ENCODE measurements at regions not wholly inside any gene's neighbourhood (a gene's known extent, or its start where the extent isn't known, plus 50 kb on each side); places are given as distances from the start of the nearest gene placed in this dataset.

- TF ChIP-seq EZH2 (IDR thresholded peaks at IDR 0.05; ENCODE audit: borderline replicate concordance, insufficient read depth, low read length, poor library complexity, severe bottlenecking) (no peak), SMC3 (conservative IDR thresholded peaks at IDR 0.05; ENCODE audit: poor library complexity) (no peak), EP300 (conservative IDR thresholded peaks at IDR 0.05; ENCODE audit: poor library complexity, severe bottlenecking) (no peak), POLR2AphosphoS5 (IDR thresholded peaks at IDR 0.05) (no peak), TAF1 (IDR thresholded peaks at IDR 0.05; ENCODE audit: low read depth) (no peak)
- TF ChIP-seq, protein P1, sequence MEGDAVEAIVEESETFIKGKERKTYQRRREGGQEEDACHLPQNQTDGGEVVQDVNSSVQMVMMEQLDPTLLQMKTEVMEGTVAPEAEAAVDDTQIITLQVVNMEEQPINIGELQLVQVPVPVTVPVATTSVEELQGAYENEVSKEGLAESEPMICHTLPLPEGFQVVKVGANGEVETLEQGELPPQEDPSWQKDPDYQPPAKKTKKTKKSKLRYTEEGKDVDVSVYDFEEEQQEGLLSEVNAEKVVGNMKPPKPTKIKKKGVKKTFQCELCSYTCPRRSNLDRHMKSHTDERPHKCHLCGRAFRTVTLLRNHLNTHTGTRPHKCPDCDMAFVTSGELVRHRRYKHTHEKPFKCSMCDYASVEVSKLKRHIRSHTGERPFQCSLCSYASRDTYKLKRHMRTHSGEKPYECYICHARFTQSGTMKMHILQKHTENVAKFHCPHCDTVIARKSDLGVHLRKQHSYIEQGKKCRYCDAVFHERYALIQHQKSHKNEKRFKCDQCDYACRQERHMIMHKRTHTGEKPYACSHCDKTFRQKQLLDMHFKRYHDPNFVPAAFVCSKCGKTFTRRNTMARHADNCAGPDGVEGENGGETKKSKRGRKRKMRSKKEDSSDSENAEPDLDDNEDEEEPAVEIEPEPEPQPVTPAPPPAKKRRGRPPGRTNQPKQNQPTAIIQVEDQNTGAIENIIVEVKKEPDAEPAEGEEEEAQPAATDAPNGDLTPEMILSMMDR (IDR thresholded peaks at IDR 0.05; ENCODE audit: poor library complexity, severe bottlenecking): no peak
Measured at GRCh38 chr3:5056111-5056391, 66.0 kb upstream of the ARL8B start.

Measured in neural cell (in vitro differentiated cells).